HEK293T (cell line): ENCODE measurements at regions not wholly inside any gene's neighbourhood (a gene's known extent, or its start where the extent isn't known, plus 50 kb on each side); places are given as distances from the start of the nearest gene placed in this dataset.

Source experiments
- CTCF ChIA-PET: fragments of 350-600 bp; formaldehyde crosslinking; extraction: SDS; loops from one replicate; lab custom pipeline; 2021; ENCODE audit warnings: antibody characterized with exemption, inconsistent platforms; lab: Yijun Ruan, JAX
- POLR2A ChIA-PET: fragments of 350-600 bp; formaldehyde crosslinking; extraction: SDS; loops from one replicate; lab custom pipeline; 2020; ENCODE audit warnings: antibody characterized with exemption, inconsistent platforms; lab: Yijun Ruan, JAX
- DNase-seq: peaks from one replicate; pipeline ENCODE4 v3.0.0; 2012; ENCODE audit warnings: mixed read lengths; ENCODE audit errors: extremely low spot score
- ARNT ChIP-seq: fragments of 450-650 bp; IDR thresholded peaks from 2 replicates; pipeline ENCODE4 v1.6.1; 2017; ENCODE audit warnings: mild to moderate bottlenecking
- BHLHE40 ChIP-seq: fragments of 450-650 bp; IDR thresholded peaks from 2 replicates; pipeline ENCODE4 v1.6.1; 2016; ENCODE audit warnings: mild to moderate bottlenecking, moderate library complexity, borderline replicate concordance
- CTBP1 ChIP-seq: fragments of 450-650 bp; IDR thresholded peaks from 2 replicates; pipeline ENCODE4 v1.6.1; 2016; ENCODE audit warnings: borderline replicate concordance
- ELF4 ChIP-seq: fragments of 450-650 bp; IDR thresholded peaks from 2 replicates; pipeline ENCODE4 v1.6.1; 2017; ENCODE audit warnings: antibody characterized with exemption
- FOXA1 ChIP-seq: fragments of 450-650 bp; IDR thresholded peaks from 2 replicates; pipeline ENCODE4 v1.6.1; 2016; ENCODE audit warnings: mild to moderate bottlenecking
- FOXK2 ChIP-seq: fragments of 450-650 bp; IDR thresholded peaks from 2 replicates; pipeline ENCODE4 v1.6.1; 2016; ENCODE audit warnings: mild to moderate bottlenecking
- FOXM1 ChIP-seq: fragments of 450-650 bp; IDR thresholded peaks from 2 replicates; pipeline ENCODE4 v1.6.1; 2017; ENCODE audit warnings: mild to moderate bottlenecking, borderline replicate concordance
- HDGF ChIP-seq: fragments of 450-650 bp; IDR thresholded peaks from 2 replicates; pipeline ENCODE4 v1.6.1; 2017; ENCODE audit warnings: antibody characterized with exemption, borderline replicate concordance
- L3MBTL2 ChIP-seq: fragments of 450-650 bp; conservative IDR thresholded peaks from 2 replicates; pipeline ENCODE4 v1.6.1; 2016; ENCODE audit warnings: mild to moderate bottlenecking
- LEF1 ChIP-seq: fragments of 450-650 bp; IDR thresholded peaks from 2 replicates; pipeline ENCODE4 v1.6.1; 2017; ENCODE audit warnings: mild to moderate bottlenecking, borderline replicate concordance
- NFRKB ChIP-seq: fragments of 450-650 bp; IDR thresholded peaks from 2 replicates; pipeline ENCODE4 v1.6.1; 2016; ENCODE audit warnings: mild to moderate bottlenecking, moderate library complexity
- SP1 ChIP-seq: fragments of 450-650 bp; IDR thresholded peaks from 2 replicates; pipeline ENCODE4 v1.6.1; 2017
- SUZ12 ChIP-seq: fragments of 450-650 bp; IDR thresholded peaks from 2 replicates; pipeline ENCODE4 v1.6.1; 2016; ENCODE audit warnings: mild to moderate bottlenecking
- TARDBP ChIP-seq: fragments of 450-650 bp; IDR thresholded peaks from 2 replicates; pipeline ENCODE4 v1.6.1; 2016
- ZNF384 ChIP-seq: fragments of 450-650 bp; IDR thresholded peaks from 2 replicates; pipeline ENCODE4 v1.6.1; 2016
- TF ChIP-seq, protein P1 (sequence below): fragments of 450-650 bp; IDR thresholded peaks from 2 replicates; pipeline ENCODE4 v1.6.1; 2016

DNA sequence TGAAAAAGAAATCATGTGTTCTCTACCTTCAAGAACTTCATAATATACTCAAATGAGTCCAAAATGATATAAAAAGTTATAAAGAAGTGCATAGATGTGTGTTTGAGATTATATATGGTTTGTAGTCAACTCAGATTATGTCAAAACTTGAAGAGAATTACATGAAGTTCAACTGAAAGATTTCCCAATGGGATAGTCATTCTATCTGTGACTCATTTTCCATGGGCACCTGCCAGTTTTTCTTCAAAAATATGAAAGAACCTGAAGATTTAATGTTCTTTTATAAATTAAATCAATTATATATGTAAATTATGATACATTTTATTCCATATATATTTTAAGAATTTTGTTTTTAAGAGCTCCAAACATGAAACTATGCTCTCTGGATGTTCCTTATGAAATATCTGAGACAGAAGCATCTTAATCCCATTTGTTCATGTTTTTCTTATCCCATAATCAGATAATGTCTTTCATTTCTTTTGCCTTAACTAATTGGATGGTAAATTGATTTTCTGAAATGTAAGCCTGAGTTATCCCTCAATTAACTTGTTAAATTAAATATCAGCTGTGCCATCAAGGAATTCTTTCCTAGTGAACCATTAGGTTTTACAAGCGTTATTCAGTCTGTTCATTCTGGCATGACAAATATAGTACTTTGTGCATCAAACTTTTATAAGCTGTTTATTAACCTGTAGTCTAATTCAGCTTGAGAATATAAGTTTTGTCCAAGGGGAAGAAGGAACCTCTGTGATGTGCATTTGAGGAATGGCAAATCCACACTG lies 387.1 kb downstream of the IPMK start:
- CTCF ChIA-PET: no interaction called here
- POLR2A ChIA-PET: no interaction called here
- no peak for DNase-seq
- TF ChIP-seq FOXK2: no peak
- TF ChIP-seq LEF1: no peak
- no peak for TF ChIP-seq ZNF384
- TF ChIP-seq HDGF: no peak
- TF ChIP-seq, protein P1, sequence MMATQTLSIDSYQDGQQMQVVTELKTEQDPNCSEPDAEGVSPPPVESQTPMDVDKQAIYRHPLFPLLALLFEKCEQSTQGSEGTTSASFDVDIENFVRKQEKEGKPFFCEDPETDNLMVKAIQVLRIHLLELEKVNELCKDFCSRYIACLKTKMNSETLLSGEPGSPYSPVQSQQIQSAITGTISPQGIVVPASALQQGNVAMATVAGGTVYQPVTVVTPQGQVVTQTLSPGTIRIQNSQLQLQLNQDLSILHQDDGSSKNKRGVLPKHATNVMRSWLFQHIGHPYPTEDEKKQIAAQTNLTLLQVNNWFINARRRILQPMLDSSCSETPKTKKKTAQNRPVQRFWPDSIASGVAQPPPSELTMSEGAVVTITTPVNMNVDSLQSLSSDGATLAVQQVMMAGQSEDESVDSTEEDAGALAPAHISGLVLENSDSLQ: no peak
- TF ChIP-seq ARNT: no peak
- no peak for TF ChIP-seq L3MBTL2
- no peak for TF ChIP-seq NFRKB
- no peak for TF ChIP-seq FOXA1
- TF ChIP-seq SP1: no peak

DNA sequence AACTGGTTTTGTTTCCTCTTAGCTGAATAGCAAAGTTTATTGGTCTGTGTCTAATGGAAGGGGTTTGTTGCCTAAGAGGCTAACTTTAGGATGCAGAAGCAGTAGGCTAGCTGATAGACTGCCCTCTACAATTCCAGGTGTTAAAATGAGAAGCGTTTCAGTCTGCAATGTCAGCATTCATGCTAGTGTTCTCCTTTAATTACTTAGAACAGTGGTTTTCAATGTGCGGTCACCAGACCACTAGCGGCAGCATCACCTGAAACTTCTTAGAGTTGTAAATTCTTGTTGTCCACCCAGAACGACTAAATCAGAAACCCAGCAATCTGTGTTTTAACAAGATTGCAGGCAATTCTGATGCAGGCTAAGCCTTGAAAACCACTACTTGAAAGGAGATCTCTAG lies 392.9 kb downstream of the IPMK start:
- ChIA-PET CTCF (no interaction called here), POLR2A (no interaction called here)
- DNase-seq: no peak
- TF ChIP-seq FOXK2 (no peak), BHLHE40 (no peak), TARDBP (no peak), ARNT (no peak), FOXA1 (no peak), L3MBTL2 (no peak), SUZ12 (no peak), HDGF (no peak), NFRKB (no peak), ELF4 (no peak), ZNF384 (no peak)

DNA sequence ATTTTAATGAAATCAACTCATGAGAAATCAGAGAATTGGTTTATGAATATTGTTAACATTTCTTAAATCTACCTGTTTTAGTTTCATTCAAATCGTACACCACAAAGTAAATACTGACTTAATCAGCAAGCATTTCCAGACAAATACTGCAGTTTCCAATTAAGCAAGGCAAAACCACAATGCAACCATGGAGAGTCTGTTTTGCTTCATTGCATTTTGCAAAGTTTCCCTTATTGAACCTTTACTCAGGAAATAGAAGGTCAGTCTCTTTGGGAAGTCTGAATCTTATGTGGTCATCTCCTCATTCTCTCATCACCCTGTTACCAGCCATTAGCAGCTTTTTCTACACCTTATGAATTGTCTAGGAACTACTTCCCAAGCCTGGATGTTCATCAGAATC lies 400.5 kb downstream of the IPMK start:
- CTCF ChIA-PET: no interaction called here
- POLR2A ChIA-PET: no interaction called here
- no peak for DNase-seq
- TF ChIP-seq, protein P1: no peak
- TF ChIP-seq FOXK2 (no peak), NFRKB (no peak), ZNF384 (no peak), TARDBP (no peak), ELF4 (no peak), ARNT (no peak), FOXM1 (no peak)

DNA sequence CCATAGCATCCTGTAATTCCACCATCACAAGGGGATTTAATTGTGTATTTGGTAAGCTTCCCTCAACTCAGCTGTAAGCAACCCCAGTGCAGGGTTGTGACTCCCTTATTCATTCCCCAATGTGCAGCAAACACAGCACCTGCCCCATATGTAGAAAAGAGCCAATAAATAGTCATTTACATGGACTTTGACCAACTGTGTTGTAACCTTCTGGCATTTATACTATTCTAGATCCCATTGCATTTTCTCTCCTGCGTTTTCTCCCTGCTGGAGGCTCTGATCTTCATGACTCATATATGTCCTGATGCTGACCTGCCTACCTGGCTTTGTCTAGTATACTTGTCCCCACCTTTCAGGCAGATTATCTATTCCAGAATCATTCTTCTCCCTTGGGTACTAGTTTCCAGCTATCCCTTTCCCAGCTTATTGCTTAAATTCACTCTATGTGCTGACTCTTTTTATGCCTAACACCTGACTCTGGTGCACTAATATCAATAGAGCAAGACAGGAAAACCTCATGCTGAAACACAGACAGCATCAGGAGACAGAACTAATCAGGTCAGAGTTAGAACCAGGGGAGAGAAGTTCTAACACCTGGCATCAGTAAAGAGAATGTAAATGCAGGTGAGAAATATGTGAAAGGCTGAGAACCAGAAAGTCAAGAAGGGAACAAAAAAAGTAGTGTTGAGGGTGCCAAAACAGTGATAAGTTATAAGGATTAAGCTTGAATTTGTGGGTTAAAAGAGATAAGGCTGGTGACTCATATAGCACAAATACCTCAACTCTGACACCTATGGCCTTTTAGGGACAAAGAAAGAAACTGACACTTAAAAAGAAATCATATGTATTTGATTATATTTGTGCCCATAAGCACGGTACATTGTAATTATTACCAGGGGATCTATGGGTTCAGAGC lies 402.7 kb downstream of the IPMK start:
- ChIA-PET CTCF (no interaction called here), POLR2A (no interaction called here)

DNA sequence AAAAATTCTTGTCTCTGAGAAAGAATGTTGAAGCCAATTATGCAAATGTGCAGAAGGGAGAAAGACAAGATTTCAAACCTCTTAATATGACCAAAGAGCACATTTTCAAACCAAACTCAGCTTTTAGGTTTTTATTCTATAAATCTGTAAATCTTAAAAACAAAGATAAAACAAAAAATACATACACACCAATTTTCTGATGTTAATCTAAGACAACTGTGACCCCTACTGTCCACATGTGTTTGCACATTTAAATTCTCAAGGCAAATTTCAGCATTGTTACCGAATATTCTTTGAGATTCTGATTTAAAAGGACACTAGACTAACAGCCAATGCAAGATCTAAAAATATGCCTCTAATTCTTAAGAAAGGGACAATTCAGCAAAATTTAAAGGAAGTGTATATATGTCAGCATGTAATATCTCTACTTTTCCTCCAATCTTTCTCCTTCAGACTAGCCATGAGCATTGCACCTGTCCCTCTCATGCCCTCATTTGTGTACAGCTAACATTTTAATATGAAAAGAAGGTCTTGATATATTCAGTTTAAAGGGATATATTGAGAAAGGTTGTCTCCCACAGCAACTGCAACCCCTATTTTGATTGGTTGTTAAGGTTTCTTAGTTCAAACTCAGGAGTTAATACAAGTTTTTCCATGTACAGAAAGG lies 417.9 kb downstream of the IPMK start:
- ChIA-PET CTCF (no interaction called here), POLR2A (no interaction called here)
- no peak for TF ChIP-seq ZNF384
- no peak for TF ChIP-seq SUZ12
- TF ChIP-seq SP1: no peak
- TF ChIP-seq LEF1: no peak
- no peak for TF ChIP-seq TARDBP
- no peak for TF ChIP-seq NFRKB
- DNase-seq: no peak

More for the DNA sequence above, 402.7 kb downstream of the IPMK start:
- TF ChIP-seq ARNT: no peak
- TF ChIP-seq BHLHE40: no peak
- TF ChIP-seq FOXM1: no peak
- no peak for TF ChIP-seq ZNF384
- TF ChIP-seq FOXA1: no peak
- no peak for TF ChIP-seq HDGF
- TF ChIP-seq CTBP1: no peak
- TF ChIP-seq ELF4: no peak
- no peak for TF ChIP-seq SUZ12
- TF ChIP-seq FOXK2: no peak
- no peak for TF ChIP-seq L3MBTL2
- TF ChIP-seq, protein P1: no peak
- no peak for TF ChIP-seq SP1
- TF ChIP-seq TARDBP: no peak
- no peak for TF ChIP-seq NFRKB
- TF ChIP-seq LEF1: no peak
- no peak for DNase-seq
